ENCODE measurements at regions not wholly inside any gene's neighbourhood (a gene's known extent, or its start where the extent isn't known, plus 50 kb on each side); places are given as distances from the start of the nearest gene placed in this dataset.

DNA sequence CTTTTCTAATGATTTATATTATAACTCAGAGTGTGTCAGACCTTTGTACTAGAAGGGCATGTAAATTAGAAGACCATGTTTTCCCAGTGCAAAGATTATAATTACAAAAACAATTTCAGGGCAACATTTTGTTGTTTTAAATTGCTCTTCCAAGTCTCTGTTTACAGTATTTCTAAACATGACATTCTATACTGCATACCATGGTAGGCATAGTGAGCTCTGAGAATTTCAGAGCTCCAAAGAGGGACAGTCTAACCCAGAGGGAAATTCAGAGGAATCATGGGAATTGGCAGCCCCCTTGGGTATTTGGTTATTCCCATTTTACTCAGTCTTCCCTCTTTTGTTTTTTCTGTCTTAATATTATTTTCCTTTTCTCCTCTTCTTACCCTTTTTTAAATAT, 361.5 kb upstream of the SEMA6D start:
- no peak for DNase-seq

- no peak for DNase-seq
Measured at GRCh38 chr15:47356297-47356696, 361.0 kb upstream of the SEMA6D start.

DNA sequence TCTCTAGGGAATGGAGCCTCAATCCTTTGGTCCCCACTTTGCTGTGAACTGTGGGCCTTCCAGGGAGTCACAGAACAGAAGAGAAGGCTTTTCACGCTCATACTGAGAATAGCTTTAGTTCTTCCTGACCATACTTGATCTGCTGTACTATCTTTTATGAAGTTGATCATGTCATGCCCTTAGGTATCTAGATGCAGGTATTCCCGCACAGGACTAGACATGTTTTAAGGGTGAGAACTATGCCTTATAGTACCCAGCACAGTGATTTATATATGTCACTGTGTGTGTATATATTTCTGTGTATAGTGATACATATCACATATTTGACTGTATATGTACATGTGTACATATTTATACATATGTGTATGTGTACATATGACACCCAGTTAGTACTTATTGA, 358.4 kb upstream of the SEMA6D start:
- no peak for DNase-seq

DNA sequence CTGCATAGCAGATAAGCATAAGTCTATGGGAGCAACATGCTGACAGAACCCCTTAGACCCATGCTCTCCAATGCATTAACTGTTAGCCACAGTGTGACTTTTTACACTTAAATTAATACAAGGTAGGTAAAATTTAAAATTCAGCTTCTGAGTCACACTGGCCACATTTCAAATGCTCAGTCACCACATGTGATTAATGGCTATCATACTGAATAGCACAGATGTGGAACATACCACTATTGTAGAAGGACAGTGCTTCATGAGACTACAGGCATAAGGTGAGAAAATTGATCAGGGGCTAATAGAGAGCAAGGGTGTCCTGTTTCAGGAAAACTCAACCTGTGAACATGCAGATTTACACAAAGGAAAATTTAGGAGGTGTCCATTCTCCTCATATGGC, 357.0 kb upstream of the SEMA6D start:
- no peak for DNase-seq

DNA sequence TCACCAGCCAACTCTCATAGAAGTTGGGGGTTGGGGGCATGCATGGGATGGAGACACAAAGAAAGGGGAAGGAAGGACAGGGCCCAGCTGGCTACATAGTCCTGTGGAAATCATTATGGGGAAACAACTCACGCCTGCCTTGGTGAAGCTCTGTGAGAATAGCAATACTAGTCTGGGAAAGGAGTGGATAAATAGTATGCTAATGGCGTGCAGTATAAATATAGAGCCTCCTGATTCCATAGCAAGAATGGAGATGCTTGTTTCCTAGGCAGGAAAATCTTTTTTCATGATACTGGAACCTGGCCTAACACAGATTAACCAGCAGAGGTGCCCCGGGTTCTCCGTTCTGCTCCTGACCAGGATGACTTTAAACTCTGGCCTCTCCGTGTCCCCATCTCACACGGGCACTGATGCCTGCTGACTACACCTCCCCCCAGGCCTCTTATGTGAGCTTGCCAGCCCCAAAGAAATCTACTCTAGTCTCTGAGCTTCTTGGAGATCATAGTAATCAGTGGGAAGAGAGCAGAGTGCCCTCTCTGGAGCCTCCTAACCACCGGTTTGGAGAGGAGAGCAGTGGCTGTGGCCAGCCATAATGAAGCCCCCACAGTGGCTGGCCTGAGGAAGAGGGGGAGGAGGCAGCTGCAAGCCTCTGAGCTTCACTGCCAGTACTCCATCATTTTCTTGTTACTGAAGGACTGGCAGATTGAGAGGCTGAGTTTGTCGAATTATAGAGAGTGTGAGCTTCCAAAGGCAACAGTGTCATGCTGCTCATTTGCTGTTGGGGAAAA, 355.0 kb upstream of the SEMA6D start:
- no peak for DNase-seq

- DNase-seq: no peak
Measured at GRCh38 chr15:47363653-47364052, 353.7 kb upstream of the SEMA6D start.

DNA sequence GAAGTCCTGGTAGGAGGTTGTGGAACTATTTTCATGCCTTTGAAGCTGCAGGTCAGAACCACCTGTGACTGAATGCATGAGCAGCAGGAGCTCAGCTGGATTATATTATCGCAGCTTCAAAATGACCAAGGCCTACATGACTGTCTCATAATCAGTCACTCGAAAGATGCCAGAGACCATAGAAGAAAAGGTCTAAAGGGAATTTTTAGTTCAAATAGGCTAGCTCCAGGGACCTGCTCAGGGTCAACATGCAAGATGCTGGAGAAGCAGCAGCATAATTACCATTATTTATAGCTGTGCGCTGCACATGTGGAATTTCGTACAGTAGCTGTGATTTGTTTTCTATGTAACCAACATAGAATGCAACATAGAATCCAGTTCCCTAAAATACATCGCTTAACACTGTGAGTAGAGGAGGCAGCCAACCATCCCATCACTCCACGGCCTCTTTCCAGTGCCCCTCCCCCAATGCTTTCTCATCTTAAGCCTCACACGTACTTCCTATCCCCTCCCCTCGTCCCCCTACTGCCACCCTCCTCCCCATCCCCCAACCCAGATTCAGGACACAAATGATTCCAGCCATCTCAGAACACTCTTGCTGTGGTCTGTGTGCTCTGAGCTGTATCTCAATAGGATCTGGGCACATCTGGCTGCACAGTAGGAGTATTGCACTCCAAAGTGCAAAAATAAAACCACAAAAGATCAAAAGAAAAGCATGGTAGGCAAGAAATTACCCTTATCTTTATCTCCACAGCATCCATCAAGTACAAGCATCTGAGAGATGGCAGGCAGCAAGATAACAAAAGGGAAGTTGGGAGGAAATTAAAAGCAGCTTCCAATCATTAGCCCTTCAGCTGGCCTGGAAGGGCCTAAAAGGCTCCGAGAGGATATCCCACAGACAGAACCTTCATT, 352.8 kb upstream of the SEMA6D start:
- no peak for DNase-seq

DNA sequence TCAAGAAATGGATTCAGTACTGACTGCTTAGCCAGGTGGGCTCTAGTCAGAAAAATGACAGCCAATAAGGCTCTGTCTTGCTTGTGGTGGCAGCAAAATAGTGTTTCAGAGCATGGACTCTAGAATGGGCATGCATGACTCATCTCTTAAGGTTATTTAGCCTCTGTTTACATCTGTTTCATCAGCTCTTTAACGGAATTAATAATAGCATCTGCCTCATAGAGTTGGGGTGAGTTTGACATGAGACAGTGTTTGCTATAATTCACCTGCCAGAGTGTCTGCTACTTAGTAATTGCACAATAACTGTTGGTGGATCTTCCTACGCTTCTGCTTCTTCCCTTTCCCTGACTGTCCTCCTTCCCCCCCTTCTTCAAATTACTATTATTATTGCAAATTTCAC, 350.4 kb upstream of the SEMA6D start:
- no peak for DNase-seq

DNA sequence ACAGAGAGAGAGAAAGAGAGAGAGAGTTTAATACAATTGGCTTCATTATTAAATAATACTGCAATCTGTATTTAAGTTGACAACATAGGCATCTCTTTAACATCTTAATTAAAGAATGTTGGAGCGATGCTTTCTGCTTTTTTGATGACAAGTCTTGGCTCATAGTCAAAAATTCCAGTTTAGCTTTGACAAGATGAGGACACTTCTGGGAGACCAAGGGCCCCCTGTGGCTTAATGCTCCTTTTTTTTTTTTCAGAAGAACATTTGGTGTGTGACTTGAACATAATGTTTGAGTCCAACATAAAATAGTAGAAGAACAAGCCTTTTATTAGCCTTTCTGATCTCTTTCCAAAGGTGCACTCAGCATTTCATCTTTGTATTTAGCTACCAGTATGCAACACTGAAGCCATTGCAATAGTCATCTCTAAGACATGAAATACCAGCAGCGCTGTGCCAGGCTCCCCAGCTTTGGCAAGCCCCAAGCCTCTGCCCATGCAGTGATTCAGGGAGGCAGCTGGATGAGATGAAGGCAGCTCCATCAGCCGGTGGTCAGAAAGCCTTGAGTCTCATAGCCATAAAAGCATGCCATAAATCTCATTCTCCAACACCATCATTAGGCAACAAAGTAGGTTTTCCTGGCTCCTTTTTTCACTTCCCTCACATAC, 349.4 kb upstream of the SEMA6D start:
- DNase-seq: no peak

- DNase-seq: no peak
Measured at GRCh38 chr15:47371939-47372338, 345.4 kb upstream of the SEMA6D start.

- DNase-seq: no peak
Measured at GRCh38 chr15:47374222-47374621, 343.1 kb upstream of the SEMA6D start.

DNA sequence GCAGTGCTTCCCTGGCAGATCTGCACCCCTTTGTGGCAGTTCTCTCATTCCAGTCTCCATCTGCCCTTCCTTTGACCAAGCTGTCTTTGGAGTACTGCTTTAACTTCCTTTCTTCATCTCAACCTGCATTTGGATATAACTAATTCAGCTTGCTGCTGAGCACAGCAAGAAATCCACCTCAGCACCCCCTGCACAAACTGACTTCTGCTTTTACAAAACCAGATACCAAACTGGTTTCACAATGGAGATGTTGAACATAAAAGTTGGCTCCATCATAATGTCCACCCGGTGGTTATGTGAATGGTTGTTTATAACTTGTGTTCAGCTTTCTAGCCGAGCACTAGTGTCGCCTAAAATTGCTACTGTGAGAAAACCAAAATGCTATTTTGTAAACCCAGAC, 341.1 kb upstream of the SEMA6D start:
- no peak for DNase-seq

- DNase-seq: no peak
Measured at GRCh38 chr15:47377465-47377864, 339.8 kb upstream of the SEMA6D start.

DNA sequence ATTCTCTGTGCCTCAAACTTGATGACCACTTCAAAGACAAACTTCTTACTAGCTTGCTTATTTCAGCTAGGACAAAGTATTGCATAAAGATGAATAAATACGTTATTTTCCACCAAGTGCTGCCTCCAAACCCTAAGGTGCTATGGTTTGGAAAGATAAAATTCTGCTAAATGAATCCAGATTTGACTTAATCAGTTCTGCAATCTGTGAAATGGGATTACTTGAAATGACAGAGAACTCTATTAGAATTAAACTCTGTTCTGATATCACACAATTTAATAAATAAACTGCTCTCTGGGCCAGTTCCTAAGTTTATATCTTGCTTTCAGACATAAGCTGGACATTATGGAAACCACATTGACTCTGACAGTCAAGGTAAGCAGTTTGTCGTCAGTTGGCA, 338.8 kb upstream of the SEMA6D start:
- no peak for DNase-seq

- no peak for DNase-seq
Measured at GRCh38 chr15:47383102-47383501, 334.2 kb upstream of the SEMA6D start.

DNA sequence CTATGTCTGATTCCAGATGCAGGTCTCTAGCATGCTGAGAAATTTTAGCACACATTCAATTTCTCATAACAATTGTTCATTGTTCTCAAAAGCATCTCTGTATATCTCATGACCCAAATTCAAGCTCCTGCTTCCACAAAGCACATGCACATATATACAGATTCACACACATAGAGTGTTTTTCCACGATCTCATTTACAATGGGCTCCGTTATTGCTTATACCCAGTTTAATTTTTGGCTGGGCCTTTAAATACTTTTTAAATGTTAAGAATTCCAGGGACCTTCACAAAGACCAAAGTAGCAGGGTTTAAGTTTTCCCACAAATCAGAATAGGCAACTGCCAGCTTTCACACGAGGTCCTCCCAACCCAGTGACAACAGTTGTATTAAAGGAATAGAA, 333.5 kb upstream of the SEMA6D start:
- no peak for DNase-seq

DNA sequence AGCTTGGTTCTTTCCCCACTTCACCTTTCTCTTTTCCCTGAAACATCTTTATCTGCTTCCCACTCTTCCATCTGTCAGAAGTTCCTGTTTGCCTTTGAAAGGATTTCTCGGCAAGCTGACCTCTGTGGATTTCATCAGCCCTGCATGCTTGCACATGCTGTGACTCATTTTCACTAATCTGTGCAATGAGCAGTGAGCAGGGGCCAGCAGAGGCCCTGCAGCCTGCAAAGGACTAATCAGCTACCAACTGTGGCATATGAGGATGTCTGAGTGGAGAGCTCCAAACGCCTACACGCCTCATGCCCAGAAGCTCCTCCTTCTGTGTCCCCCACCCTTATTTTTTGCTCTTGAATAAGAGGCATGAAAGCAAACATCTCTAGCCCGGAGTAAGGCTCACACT, 333.0 kb upstream of the SEMA6D start:
- no peak for DNase-seq

DNA sequence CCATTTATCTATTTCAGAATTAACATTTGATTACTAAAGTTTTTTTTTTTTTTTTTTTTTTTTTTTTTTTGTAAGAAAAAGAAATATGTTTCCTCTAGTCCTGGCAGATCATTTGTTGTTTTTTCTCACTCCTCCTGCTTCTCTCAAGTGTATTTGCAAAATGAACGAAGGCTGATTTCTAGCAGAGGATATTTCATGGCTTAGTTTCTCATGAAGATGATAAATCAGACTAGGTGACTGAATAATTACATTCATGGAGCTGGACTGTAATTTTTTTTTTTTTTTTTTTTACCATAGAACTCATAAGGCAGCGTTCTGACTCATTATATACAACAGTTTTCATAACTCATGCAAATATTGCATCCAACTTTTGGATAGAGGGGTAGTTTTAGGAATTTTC, 332.5 kb upstream of the SEMA6D start:
- DNase-seq: no peak

GRCh38 chr15:47386459-47386858, 330.8 kb upstream of the SEMA6D start:
- no peak for DNase-seq

- DNase-seq: no peak
Measured at GRCh38 chr15:47388299-47388698, 329.0 kb upstream of the SEMA6D start.

DNA sequence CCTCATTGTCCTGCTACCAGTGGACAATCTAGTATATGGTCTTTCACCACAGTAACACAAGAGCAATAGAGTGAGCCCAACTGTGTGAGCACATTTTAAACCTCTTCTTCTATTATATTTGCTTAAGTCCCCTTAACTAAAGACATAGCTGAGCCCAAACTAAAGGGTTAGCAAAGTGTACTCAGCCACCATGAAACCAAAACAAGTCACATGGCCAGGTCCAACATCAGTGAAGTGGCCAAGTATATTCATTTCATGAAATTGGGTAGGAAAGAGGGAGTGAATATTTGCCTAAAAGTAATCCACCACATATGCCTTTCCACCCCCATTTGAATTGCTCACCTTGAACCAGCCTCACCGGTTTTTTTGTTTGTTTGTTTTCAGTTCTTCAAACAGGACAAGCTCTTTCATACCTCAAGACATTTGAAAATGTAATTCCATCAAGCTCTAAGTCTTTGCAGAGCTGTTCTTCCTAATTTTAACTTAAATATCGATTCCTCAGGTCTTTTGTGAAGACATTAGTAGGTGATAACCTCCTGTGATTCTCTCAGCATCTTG, 327.0 kb upstream of the SEMA6D start:
- DNase-seq: no peak

GRCh38 chr15:47394286-47394809, 323.0 kb upstream of the SEMA6D start:
- DNase-seq: no peak

GRCh38 chr15:47395076-47395475, 322.2 kb upstream of the SEMA6D start:
- DNase-seq: no peak
